ENCODE measurements at regions not wholly inside any gene's neighbourhood (a gene's known extent, or its start where the extent isn't known, plus 50 kb on each side); places are given as distances from the start of the nearest gene placed in this dataset.

- intact Hi-C loops (cut with micrococcal nuclease; ENCODE audit: unreplicated experiment) = no loop called here
- no TSS peak for BruUV-seq (replicated peaks)
- CTCF ChIA-PET = no interaction called here
- H3K4me3 Mint-ChIP-seq (ENCODE audit: low read depth, unreplicated experiment) = no peak overlapping the region
- no peaks in the 10 kb centered on the region for H3K4me1 Mint-ChIP-seq (ENCODE audit: low read depth, unreplicated experiment)
- no peak for DNase-seq
- H3K36me3 Mint-ChIP-seq (ENCODE audit: insufficient read depth, unreplicated experiment) = no peaks in the 10 kb centered on the region
- no peaks in the 10 kb centered on the region for H3K27me3 Mint-ChIP-seq (ENCODE audit: unreplicated experiment)
- H3K9me3 Mint-ChIP-seq (ENCODE audit: low read depth, unreplicated experiment) = peaks cover 2% of the 10 kb centered on the region
- no peak for TF ChIP-seq CTCF (IDR thresholded peaks at IDR 0.05; ENCODE audit: unreplicated experiment)
- no peak overlapping the region for H3K27ac Mint-ChIP-seq (ENCODE audit: unreplicated experiment)
Observed at GRCh38 chrX:124818764-124819163, 472.4 kb downstream of the SH2D1A start.

GRCh38 chrX:124820738-124821137, 474.4 kb downstream of the SH2D1A start:
- intact Hi-C loops (cut with micrococcal nuclease; ENCODE audit: unreplicated experiment) = no loop called here
- H3K4me3 Mint-ChIP-seq (ENCODE audit: low read depth, unreplicated experiment) = no peak overlapping the region
- no peaks in the 10 kb centered on the region for H3K36me3 Mint-ChIP-seq (ENCODE audit: insufficient read depth, unreplicated experiment)
- no TSS peak for BruUV-seq (replicated peaks)
- peaks cover 2% of the 10 kb centered on the region for H3K9me3 Mint-ChIP-seq (ENCODE audit: low read depth, unreplicated experiment)
- no peaks in the 10 kb centered on the region for H3K27me3 Mint-ChIP-seq (ENCODE audit: unreplicated experiment)
- DNase-seq = no peak
- CTCF ChIA-PET = no interaction called here
- no peaks in the 10 kb centered on the region for H3K4me1 Mint-ChIP-seq (ENCODE audit: low read depth, unreplicated experiment)
- no peak overlapping the region for H3K27ac Mint-ChIP-seq (ENCODE audit: unreplicated experiment)
- no peak for TF ChIP-seq CTCF (IDR thresholded peaks at IDR 0.05; ENCODE audit: unreplicated experiment)

GRCh38 chrX:124827258-124827845, 481.0 kb downstream of the SH2D1A start:
- intact Hi-C loops (cut with micrococcal nuclease; ENCODE audit: unreplicated experiment) = no loop called here
- TF ChIP-seq CTCF (IDR thresholded peaks at IDR 0.05; ENCODE audit: unreplicated experiment) = no peak
- DNase-seq = no peak
- Mint-ChIP-seq H3K4me1 (ENCODE audit: low read depth, unreplicated experiment) (no peaks in the 10 kb centered on the region), H3K36me3 (ENCODE audit: insufficient read depth, unreplicated experiment) (no peaks in the 10 kb centered on the region), H3K27me3 (ENCODE audit: unreplicated experiment) (no peaks in the 10 kb centered on the region), H3K4me3 (ENCODE audit: low read depth, unreplicated experiment) (no peak overlapping the region), H3K27ac (ENCODE audit: unreplicated experiment) (no peak overlapping the region), H3K9me3 (ENCODE audit: low read depth, unreplicated experiment) (no peaks in the 10 kb centered on the region)
- CTCF ChIA-PET = interaction anchor here (0.6 kb wide), 1 partner anchor 14 kb away, joined by 7 read pairs; no protein-coding TSS in a partner anchor
- BruUV-seq (replicated peaks) = no TSS peak

GRCh38 chrX:124829930-124830329, 483.6 kb downstream of the SH2D1A start:
- no peaks in the 10 kb centered on the region for H3K27me3 Mint-ChIP-seq (ENCODE audit: unreplicated experiment)
- intact Hi-C loops (cut with micrococcal nuclease; ENCODE audit: unreplicated experiment) = no loop called here
- TF ChIP-seq CTCF (IDR thresholded peaks at IDR 0.05; ENCODE audit: unreplicated experiment) = no peak

More at GRCh38 chrX:124829930-124830329, 483.6 kb downstream of the SH2D1A start:
- Mint-ChIP-seq H3K4me3 (ENCODE audit: low read depth, unreplicated experiment) (no peak overlapping the region), H3K36me3 (ENCODE audit: insufficient read depth, unreplicated experiment) (no peaks in the 10 kb centered on the region), H3K27ac (ENCODE audit: unreplicated experiment) (no peak overlapping the region), H3K4me1 (ENCODE audit: low read depth, unreplicated experiment) (no peaks in the 10 kb centered on the region), H3K9me3 (ENCODE audit: low read depth, unreplicated experiment) (no peaks in the 10 kb centered on the region)
- CTCF ChIA-PET = no interaction called here
- no peak for DNase-seq
- no TSS peak for BruUV-seq (replicated peaks)
